Left renal pelvis (tissue), 4 donors: ENCODE measurements at regions not wholly inside any gene's neighbourhood (a gene's known extent, or its start where the extent isn't known, plus 50 kb on each side); places are given as distances from the start of the nearest gene placed in this dataset.

Experiments
- DNase-seq, 4 donors: peaks; one replicate each; pipeline ENCODE4 v3.0.0-alpha.2; 2013; ENCODE audit warnings: low read depth in 4 of 4, low spot score in 3 of 4

GRCh38 chr20:40769677-40770285 is 80.7 kb upstream of the MAFB start:
- DNase-seq, result no peak

DNA sequence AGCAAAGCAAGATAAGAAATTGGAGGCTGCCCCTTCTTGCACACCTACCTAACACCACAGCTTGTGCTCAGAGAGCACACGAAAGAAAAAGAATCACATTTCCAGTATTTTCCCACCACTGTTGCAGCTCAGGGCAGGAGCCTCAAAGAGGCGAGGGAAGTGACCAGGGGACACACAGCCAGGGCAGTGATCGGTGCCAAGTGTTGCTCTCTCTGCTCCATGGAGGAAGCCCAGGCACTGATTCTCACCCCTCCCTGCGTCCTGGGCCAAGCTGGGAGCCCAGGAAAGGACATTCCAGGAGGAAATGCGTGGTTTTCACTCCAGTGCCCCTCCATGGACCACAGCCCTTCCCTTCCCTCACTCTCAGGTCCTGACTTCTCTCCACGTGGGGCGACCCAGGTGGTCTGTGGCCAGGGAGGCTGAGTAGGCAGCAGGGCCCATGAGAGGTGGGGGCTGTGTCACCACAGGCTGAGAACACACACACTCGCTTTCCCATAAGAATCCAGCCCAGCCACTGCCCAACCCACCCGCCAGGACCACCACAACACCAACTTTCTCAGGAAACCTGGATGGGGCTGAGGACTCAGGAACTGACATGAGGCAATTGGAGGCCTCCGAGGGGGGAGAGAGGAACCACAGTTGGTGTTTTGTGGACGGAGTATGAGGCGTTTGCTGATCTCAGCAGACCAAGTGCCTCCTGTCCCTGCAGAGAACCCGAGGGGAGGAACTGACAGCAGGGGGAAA is 81.7 kb upstream of the MAFB start:
- DNase-seq, result no peak

DNA sequence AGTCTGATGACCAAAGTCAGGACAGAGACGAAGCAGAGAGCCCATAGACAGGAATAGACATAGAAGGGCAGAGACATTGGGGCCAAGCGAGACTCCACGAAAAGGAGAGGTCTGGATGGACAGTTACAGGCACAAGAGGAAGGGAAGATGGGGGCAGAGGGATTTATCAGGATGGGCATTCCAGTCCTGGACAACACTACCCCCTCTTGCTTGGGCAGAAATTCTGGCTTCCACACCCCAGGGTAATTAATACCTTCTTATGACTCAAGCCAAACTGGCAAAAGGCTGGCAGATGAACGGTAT is 82.2 kb upstream of the MAFB start:
- no peak for DNase-seq

DNA sequence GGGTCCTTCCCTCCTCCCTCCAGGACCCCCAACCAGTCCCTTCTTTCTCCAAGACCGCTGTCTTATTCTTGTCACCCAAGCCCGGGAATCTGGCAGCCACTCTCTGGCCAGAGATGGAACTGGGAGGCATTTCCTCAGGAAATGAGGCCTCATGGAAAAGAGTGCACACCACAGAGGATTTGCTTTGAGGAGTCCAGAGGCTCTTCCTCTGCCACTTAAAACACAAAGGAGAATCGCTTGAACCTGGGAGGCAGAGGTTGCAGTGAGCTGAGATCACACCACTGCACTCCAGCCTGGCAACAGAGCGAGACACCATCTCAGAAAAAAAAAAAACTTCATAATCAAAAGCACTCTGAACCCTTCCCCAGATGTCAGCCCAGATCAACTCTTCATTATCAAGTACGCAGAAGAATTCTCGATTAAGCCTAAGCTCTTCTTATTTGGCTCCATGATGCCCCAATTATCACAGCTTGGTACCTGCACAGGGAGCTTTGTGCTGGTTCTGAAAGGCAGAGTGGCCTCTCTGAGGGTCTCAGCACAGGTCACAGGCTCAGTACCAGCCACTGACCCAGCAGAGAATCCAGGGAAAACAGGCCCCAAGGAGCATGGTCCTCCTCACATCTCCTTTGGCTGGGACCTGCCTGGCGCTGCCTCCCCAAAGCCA is 82.9 kb upstream of the MAFB start:
- DNase-seq, result no peak

DNA sequence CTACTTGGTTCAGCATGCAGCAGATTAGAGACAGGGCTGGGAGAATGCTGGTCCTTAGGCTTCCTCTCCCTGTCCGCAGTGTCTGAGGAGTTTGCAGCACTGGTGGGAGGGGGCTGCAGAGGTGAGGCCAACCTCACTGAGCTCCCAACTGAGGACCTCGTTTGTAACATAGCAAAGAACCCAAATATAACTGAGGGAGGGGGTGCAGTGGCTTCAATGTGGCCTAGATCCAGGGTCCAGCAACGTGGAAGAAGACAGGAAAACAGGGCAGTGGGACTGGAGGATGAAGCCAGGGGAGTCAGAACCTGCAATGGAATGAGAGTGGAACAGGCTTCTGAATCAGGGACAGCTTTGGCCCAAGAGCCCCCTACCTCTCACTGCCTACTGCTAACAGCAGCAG is 84.3 kb upstream of the MAFB start:
- no peak for DNase-seq

GRCh38 chr20:40774252-40774651 is 85.2 kb upstream of the MAFB start:
- DNase-seq, result no peak

DNA sequence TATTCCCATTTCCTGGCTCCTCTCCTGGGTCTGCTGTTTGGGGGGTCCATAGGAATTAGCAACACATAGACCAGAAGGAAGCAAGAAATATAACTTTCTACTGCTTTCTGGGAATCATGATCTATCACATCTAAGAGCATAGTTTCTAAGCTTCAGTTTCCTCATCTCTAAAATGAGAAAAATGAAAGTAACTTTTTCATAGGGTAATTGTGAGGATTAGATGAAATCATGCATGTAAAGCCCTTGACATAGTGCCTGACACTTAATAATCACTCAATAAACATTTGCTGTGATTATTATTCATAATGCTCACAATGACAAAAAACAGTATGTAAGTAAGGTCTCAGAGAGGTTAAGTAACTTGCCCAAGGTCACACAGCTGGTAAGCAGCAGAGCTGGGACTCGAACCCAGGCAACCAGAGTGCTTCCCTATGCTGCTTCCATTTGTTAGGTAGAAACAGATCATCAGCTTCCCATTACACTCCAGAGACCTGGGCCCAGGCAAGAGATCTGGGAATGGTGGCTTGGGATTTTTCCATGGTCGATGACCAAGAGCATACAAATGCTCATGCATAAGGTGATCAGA is 86.6 kb upstream of the MAFB start:
- no peak for DNase-seq

GRCh38 chr20:40776466-40777457 is 87.7 kb upstream of the MAFB start:
- DNase-seq, result no peak

- DNase-seq, result no peak
Observed at GRCh38 chr20:40777653-40778052, 88.6 kb upstream of the MAFB start.

DNA sequence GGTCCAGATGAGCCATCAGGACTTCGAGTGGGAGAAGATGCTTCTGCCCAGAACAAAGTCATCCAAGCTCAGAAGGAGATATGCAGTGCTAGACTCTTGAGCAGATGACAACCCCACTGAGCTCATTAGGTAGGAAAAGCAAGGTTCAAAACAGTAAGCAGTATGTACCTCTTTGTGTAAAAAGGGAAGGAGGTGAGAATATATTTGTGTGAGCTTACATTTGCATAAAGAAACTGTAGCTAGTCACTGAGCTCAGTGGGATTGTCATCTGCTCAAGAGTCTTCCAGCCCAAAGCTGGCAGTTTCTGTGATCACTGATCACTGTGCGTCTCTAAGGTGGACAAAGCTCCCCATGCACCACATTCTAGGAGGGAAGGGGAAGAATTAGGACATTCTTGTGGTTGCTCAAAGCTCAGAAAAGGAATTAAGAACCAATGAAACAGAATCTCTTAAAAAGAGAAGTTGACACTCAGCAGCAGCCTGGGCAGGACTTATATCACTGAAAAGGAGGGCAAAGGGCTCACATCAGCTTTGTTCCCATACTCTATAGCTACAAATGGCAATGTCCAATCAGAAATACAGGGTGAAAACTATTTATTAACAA is 90.0 kb upstream of the MAFB start:
- no peak for DNase-seq

DNA sequence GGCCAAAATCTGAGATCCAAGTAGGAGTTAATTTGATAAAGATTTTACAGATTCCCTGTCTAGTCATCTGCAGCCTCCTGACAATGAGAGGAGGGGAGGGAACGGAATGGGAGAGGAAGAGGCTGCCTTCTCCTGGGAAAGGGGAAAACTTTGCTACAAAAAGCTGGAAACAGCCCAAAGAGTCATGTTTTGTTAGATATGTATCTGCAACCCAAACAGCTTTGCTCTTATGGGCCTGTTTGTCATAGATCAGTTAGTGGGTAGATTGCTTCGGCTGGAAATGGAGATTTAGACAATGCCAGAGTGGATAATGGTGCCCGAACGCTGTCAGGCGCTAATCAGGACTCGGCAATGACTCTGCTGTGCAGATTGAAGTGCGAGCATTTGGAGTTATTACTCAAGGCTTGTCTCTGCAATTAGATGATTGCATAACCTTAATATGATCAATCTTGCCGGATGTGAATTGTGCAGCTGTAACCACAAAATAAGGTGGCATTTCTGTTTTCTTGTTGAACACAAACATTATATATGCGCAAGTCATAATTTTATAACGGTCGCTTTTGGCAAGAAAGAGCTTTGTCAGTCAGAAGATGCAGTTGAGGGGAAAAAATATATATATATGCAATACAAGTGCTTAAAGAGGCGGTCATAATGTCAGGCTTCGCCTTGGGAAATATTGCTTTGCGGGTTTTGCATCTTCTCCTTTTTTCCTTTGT is 92.4 kb upstream of the MAFB start:
- no peak for DNase-seq

DNA sequence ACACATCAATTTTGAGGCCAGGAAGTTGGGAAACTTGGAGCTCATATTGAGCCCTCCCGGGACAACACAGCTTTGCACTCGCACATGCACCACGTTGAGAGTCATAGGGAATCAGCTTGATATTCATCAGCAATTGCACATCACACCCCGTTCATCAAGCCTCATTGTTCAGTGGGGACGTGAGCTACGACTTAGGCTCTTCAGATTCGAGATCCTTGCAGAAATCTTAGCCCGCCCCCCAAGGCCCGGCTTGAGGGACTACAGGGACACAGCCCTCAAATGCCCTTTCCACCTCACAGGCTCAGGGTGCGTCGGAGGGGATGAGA is 93.0 kb upstream of the MAFB start:
- no peak for DNase-seq

DNA sequence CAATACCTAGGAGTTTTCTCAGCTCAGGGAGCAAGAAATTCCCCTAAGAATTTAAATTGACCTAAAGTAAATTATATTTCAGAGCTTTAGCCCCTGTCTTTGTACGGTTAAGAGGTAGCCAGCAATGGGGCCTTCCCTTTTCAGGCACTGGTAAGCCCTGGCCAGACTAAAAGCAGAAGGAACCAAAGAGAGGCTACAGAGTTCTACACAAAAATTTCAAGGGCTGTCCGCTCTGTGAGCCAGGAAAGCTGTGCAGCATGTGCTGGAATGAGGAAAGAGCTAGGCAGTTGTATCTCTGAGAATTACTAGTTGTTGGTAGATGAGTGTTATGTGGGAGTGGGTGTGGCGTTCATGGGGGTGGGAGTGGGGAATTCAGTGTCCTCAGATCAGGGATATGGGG is 96.3 kb upstream of the MAFB start:
- no peak for DNase-seq

- DNase-seq, result no peak
Observed at GRCh38 chr20:40786336-40786735, 97.3 kb upstream of the MAFB start.

DNA sequence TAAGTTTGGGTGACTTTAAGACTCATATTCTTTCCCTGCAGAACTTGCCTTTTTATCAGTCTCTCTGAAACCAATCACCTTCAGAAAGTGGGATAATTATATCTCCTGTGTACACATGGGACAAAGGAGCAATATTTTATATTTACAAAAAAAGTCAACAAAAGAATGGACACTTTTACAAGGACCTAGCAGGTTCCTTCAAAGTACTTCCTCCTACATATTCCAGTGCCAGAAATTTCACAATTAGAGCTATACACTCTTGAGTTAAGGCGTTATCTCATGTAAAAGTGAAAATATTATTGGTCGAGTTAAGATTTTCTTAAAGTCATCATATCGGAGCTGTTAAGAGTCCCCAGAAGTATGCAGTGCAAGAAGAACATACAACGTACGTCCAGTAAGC is 98.9 kb upstream of the MAFB start:
- no peak for DNase-seq

DNA sequence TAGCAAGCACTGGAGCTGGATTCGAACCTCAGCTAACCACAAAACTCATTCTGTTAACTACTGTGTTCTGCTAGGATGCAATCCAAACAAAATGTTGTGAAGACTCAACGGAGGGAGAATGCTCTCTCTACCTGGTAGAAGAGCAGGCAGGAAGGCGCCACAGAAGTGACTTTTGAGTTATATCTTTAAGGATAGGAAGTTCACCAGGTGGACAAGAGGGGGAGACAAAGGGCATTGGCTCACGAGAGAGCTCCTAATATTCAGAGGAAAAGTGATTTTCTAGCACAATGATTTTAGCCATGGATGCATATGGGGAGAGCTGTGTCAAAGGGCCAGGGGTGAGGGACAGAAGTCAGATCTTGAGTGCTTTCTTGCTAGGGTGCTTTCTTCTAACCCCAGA is 108.4 kb upstream of the MAFB start:
- no peak for DNase-seq

DNA sequence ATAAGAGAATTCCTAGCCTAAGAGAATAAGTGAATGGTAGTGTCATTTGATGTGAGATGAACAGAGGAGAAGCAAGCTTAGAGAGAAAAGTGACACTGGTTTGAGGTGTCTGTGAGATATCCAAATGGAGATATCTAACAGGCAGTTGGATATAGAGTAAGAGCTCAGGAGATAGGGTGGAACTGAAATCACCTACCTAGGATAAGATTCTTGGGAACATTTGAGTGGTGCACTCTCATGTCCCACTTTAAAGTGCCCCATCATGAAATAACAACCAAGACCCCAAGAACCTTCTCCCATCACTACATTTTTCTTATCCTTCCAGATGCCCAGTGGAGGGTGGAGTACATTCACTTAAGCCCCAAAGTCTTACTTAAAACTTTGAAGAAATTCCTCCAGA is 109.0 kb upstream of the MAFB start:
- DNase-seq, result no peak

DNA sequence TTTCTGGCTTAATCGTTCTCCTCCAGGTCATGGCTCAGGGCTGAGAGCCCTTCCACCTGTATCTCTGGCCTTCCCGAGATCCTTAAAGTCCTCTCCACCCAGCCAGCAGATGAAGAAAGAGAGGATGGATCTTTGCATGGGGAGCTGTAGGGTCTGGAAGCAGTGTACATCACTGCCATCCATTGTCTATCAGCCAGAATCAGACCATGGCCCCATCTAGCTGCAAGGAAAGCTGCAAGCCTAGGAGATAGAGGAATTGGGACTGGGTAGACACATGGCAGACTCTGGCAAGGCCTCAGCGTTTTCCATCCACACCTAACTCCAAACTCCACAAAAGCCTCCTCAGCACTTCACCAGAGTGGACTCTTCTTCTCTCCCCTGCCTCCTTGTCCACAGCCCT is 113.8 kb upstream of the MAFB start:
- DNase-seq, result no peak

DNA sequence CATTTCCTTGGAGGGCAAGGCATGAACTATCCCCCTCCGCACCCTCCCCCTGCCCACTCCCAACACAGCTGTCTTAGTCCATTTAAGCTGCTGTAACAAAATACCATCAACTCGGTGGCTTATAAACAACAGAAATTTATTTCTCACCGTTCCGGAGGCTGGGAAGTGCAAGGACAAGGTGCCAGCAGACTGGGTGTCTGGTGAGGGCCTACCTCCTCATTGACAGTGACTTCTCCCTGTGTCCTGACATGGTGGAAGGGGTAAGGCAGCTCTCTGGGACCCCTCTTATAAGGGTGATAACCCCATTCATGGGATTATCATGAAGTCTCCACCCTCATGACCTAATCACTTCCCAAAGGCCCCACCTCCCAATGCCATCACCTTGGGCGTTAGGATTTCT is 114.3 kb upstream of the MAFB start:
- no peak for DNase-seq

DNA sequence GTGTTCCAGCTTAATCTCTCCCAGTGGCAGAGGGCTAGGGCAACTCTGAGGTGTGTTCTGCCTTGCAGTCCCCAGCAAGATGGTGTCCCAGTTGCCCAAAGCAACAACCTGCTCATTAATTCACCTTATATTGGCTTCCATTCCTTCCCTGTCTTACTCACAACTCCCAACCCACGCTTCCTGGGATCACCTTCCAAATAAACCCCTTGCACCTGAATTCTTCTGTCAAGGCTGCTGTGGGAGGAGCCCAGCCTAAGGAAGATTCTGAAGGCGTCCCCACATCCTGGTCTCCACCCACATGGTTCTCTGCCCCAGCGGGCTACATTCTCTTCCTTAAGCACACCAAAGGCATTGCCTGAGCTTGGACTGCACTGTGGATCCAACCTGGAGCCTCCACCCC is 116.6 kb upstream of the MAFB start:
- DNase-seq, result no peak
